ENCODE measurements at regions not wholly inside any gene's neighbourhood (a gene's known extent, or its start where the extent isn't known, plus 50 kb on each side); places are given as distances from the start of the nearest gene placed in this dataset.
"Not testable (repeated sequence)": the region's sequence is repeated elsewhere in the genome, so short reads cannot be mapped to it uniquely, and the experiment has no call there.

- Histone ChIP-seq H3K4me3 (ENCODE audit: low read length) (no peak overlapping the region), H3K9me3 (ENCODE audit: low read length) (no peaks in the 10 kb centered on the region), H3K27me3 (ENCODE audit: insufficient read depth, low read length) (no peaks in the 10 kb centered on the region), H3K4me1 (ENCODE audit: insufficient read depth, low read length) (no peaks in the 10 kb centered on the region), H3K36me3 (ENCODE audit: insufficient read depth, low read length) (no peaks in the 10 kb centered on the region), H2AFZ (ENCODE audit: low read depth, low read length) (no peak overlapping the region)
These were observed 368.3 kb upstream of the GJE1 start for GRCh38 chr6:141764388-141764787.

- H3K4me1 ChIP-seq (ENCODE audit: insufficient read depth, low read length) = no peaks in the 10 kb centered on the region
- H2AFZ ChIP-seq (ENCODE audit: low read depth, low read length) = no peak overlapping the region
- no peak overlapping the region for H3K4me3 ChIP-seq (ENCODE audit: low read length)
- no peaks in the 10 kb centered on the region for H3K27me3 ChIP-seq (ENCODE audit: insufficient read depth, low read length)
- H3K36me3 ChIP-seq (ENCODE audit: insufficient read depth, low read length) = no peaks in the 10 kb centered on the region
- no peaks in the 10 kb centered on the region for H3K9me3 ChIP-seq (ENCODE audit: low read length)
These were observed 374.3 kb upstream of the GJE1 start for GRCh38 chr6:141758430-141758829.

- no peaks in the 10 kb centered on the region for H3K36me3 ChIP-seq (ENCODE audit: insufficient read depth, low read length)
- no peak overlapping the region for H3K4me3 ChIP-seq (ENCODE audit: low read length)
- no peak overlapping the region for H2AFZ ChIP-seq (ENCODE audit: low read depth, low read length)
- H3K4me1 ChIP-seq (ENCODE audit: insufficient read depth, low read length) = no peaks in the 10 kb centered on the region
- H3K9me3 ChIP-seq (ENCODE audit: low read length) = no peaks in the 10 kb centered on the region
- H3K27me3 ChIP-seq (ENCODE audit: insufficient read depth, low read length) = no peaks in the 10 kb centered on the region
These were observed 379.5 kb upstream of the GJE1 start for GRCh38 chr6:141753180-141753579.

- no peak overlapping the region for H2AFZ ChIP-seq (ENCODE audit: low read depth, low read length)
- no peaks in the 10 kb centered on the region for H3K36me3 ChIP-seq (ENCODE audit: insufficient read depth, low read length)
- H3K27me3 ChIP-seq (ENCODE audit: insufficient read depth, low read length) = no peaks in the 10 kb centered on the region
- no peaks in the 10 kb centered on the region for H3K9me3 ChIP-seq (ENCODE audit: low read length)
- H3K4me3 ChIP-seq (ENCODE audit: low read length) = no peak overlapping the region
- no peaks in the 10 kb centered on the region for H3K4me1 ChIP-seq (ENCODE audit: insufficient read depth, low read length)
These were observed 380.0 kb upstream of the GJE1 start for GRCh38 chr6:141752677-141753076.

- not testable (repeated sequence) for H2AFZ ChIP-seq (ENCODE audit: low read depth, low read length); H3K9me3 ChIP-seq (ENCODE audit: low read length); H3K36me3 ChIP-seq (ENCODE audit: insufficient read depth, low read length); H3K4me1 ChIP-seq (ENCODE audit: insufficient read depth, low read length); H3K4me3 ChIP-seq (ENCODE audit: low read length); H3K27me3 ChIP-seq (ENCODE audit: insufficient read depth, low read length)
These were observed 386.4 kb upstream of the GJE1 start for GRCh38 chr6:141746324-141746723.

- Histone ChIP-seq H2AFZ (ENCODE audit: low read depth, low read length) (no peak overlapping the region), H3K27me3 (ENCODE audit: insufficient read depth, low read length) (no peaks in the 10 kb centered on the region), H3K9me3 (ENCODE audit: low read length) (peaks cover 2% of the 10 kb centered on the region), H3K4me3 (ENCODE audit: low read length) (no peak overlapping the region), H3K36me3 (ENCODE audit: insufficient read depth, low read length) (no peaks in the 10 kb centered on the region), H3K4me1 (ENCODE audit: insufficient read depth, low read length) (no peaks in the 10 kb centered on the region)
These were observed 387.8 kb upstream of the GJE1 start for GRCh38 chr6:141744971-141745370.

- H2AFZ ChIP-seq (ENCODE audit: low read depth, low read length) = no peak overlapping the region
- H3K9me3 ChIP-seq (ENCODE audit: low read length) = peaks cover 2% of the 10 kb centered on the region
- no peaks in the 10 kb centered on the region for H3K27me3 ChIP-seq (ENCODE audit: insufficient read depth, low read length)
- no peaks in the 10 kb centered on the region for H3K36me3 ChIP-seq (ENCODE audit: insufficient read depth, low read length)
- no peak overlapping the region for H3K4me3 ChIP-seq (ENCODE audit: low read length)
- no peaks in the 10 kb centered on the region for H3K4me1 ChIP-seq (ENCODE audit: insufficient read depth, low read length)
These were observed 388.4 kb upstream of the GJE1 start for GRCh38 chr6:141744194-141744925.

GRCh38 chr6:141736104-141736503 lies 396.6 kb upstream of the GJE1 start:
- Histone ChIP-seq H2AFZ (ENCODE audit: low read depth, low read length) (no peak overlapping the region), H3K9me3 (ENCODE audit: low read length) (no peaks in the 10 kb centered on the region), H3K36me3 (ENCODE audit: insufficient read depth, low read length) (no peaks in the 10 kb centered on the region), H3K4me1 (ENCODE audit: insufficient read depth, low read length) (no peaks in the 10 kb centered on the region), H3K4me3 (ENCODE audit: low read length) (no peak overlapping the region), H3K27me3 (ENCODE audit: insufficient read depth, low read length) (no peaks in the 10 kb centered on the region)

GRCh38 chr6:141735126-141735525 lies 397.6 kb upstream of the GJE1 start:
- Histone ChIP-seq H3K27me3 (ENCODE audit: insufficient read depth, low read length) (no peaks in the 10 kb centered on the region), H2AFZ (ENCODE audit: low read depth, low read length) (no peak overlapping the region), H3K36me3 (ENCODE audit: insufficient read depth, low read length) (no peaks in the 10 kb centered on the region), H3K4me1 (ENCODE audit: insufficient read depth, low read length) (no peaks in the 10 kb centered on the region), H3K9me3 (ENCODE audit: low read length) (no peaks in the 10 kb centered on the region), H3K4me3 (ENCODE audit: low read length) (no peak overlapping the region)

GRCh38 chr6:141734071-141734840 lies 398.5 kb upstream of the GJE1 start:
- H2AFZ ChIP-seq (ENCODE audit: low read depth, low read length) = no peak overlapping the region
- H3K27me3 ChIP-seq (ENCODE audit: insufficient read depth, low read length) = no peaks in the 10 kb centered on the region
- no peaks in the 10 kb centered on the region for H3K36me3 ChIP-seq (ENCODE audit: insufficient read depth, low read length)
- no peaks in the 10 kb centered on the region for H3K4me1 ChIP-seq (ENCODE audit: insufficient read depth, low read length)
- H3K4me3 ChIP-seq (ENCODE audit: low read length) = no peak overlapping the region
- no peaks in the 10 kb centered on the region for H3K9me3 ChIP-seq (ENCODE audit: low read length)

- Histone ChIP-seq H3K36me3 (ENCODE audit: insufficient read depth, low read length) (no peaks in the 10 kb centered on the region), H2AFZ (ENCODE audit: low read depth, low read length) (no peak overlapping the region), H3K4me3 (ENCODE audit: low read length) (no peak overlapping the region), H3K27me3 (ENCODE audit: insufficient read depth, low read length) (no peaks in the 10 kb centered on the region), H3K9me3 (ENCODE audit: low read length) (no peaks in the 10 kb centered on the region), H3K4me1 (ENCODE audit: insufficient read depth, low read length) (no peaks in the 10 kb centered on the region)
These were observed 403.6 kb upstream of the GJE1 start for GRCh38 chr6:141729146-141729545.

- H2AFZ ChIP-seq (ENCODE audit: low read depth, low read length) = no peak overlapping the region
- no peaks in the 10 kb centered on the region for H3K36me3 ChIP-seq (ENCODE audit: insufficient read depth, low read length)
- H3K4me1 ChIP-seq (ENCODE audit: insufficient read depth, low read length) = no peaks in the 10 kb centered on the region
- H3K4me3 ChIP-seq (ENCODE audit: low read length) = no peak overlapping the region
- H3K27me3 ChIP-seq (ENCODE audit: insufficient read depth, low read length) = no peaks in the 10 kb centered on the region
- no peaks in the 10 kb centered on the region for H3K9me3 ChIP-seq (ENCODE audit: low read length)
These were observed 404.4 kb upstream of the GJE1 start for GRCh38 chr6:141728330-141728729.

GRCh38 chr6:141726248-141726647 lies 406.5 kb upstream of the GJE1 start:
- Histone ChIP-seq H3K27me3 (ENCODE audit: insufficient read depth, low read length) (no peaks in the 10 kb centered on the region), H3K9me3 (ENCODE audit: low read length) (no peaks in the 10 kb centered on the region), H3K4me3 (ENCODE audit: low read length) (no peak overlapping the region), H2AFZ (ENCODE audit: low read depth, low read length) (no peak overlapping the region), H3K36me3 (ENCODE audit: insufficient read depth, low read length) (no peaks in the 10 kb centered on the region), H3K4me1 (ENCODE audit: insufficient read depth, low read length) (no peaks in the 10 kb centered on the region)

Measured in neuron (in vitro differentiated cells).